GM19023 (cell line): ENCODE measurements at regions not wholly inside any gene's neighbourhood (a gene's known extent, or its start where the extent isn't known, plus 50 kb on each side); places are given as distances from the start of the nearest gene placed in this dataset.
A peak's percentile ranks its signal among the peaks of the same experiment; 100 is the strongest.

Source experiments
- ATAC-seq: cut with Tn5 transposase; IDR thresholded peaks from one replicate; pipeline ENCODE4 v1.9.1; 2021; ENCODE audit warnings: mild to moderate bottlenecking, moderate library complexity; ENCODE audit not compliant: unreplicated experiment

- ATAC-seq, result no peak
These were observed 334.8 kb upstream of the TMPO start for GRCh38 chr12:98180603-98181002.

- no peak for ATAC-seq
These were observed 332.6 kb upstream of the TMPO start for GRCh38 chr12:98182821-98183220.

- no peak for ATAC-seq
These were observed 329.8 kb upstream of the TMPO start for GRCh38 chr12:98185606-98186005.

- no peak for ATAC-seq
These were observed 326.7 kb upstream of the TMPO start for GRCh38 chr12:98188650-98189077.

GRCh38 chr12:98194591-98194990, 320.8 kb upstream of the TMPO start:
- no peak for ATAC-seq

GRCh38 chr12:98198261-98198982, 317.0 kb upstream of the TMPO start:
- ATAC-seq, result no peak

GRCh38 chr12:98208816-98209215, 306.6 kb upstream of the TMPO start:
- no peak for ATAC-seq

- no peak for ATAC-seq
These were observed 303.3 kb upstream of the TMPO start for GRCh38 chr12:98211909-98212695.

GRCh38 chr12:98213556-98213955, 301.8 kb upstream of the TMPO start:
- no peak for ATAC-seq

GRCh38 chr12:98217257-98217656, 298.1 kb upstream of the TMPO start:
- ATAC-seq, result no peak

GRCh38 chr12:98220636-98221035, 294.8 kb upstream of the TMPO start:
- no peak for ATAC-seq

- no peak for ATAC-seq
These were observed 294.1 kb upstream of the TMPO start for GRCh38 chr12:98221243-98221808.

- ATAC-seq, result no peak
These were observed 293.3 kb upstream of the TMPO start for GRCh38 chr12:98222135-98222534.

GRCh38 chr12:98224584-98225221, 290.7 kb upstream of the TMPO start:
- ATAC-seq, result peak; percentile 77

- no peak for ATAC-seq
These were observed 288.2 kb upstream of the TMPO start for GRCh38 chr12:98227162-98227561.

GRCh38 chr12:98228683-98229539, 286.5 kb upstream of the TMPO start:
- ATAC-seq, result no peak

- ATAC-seq, result no peak
These were observed 285.9 kb upstream of the TMPO start for GRCh38 chr12:98229540-98229924.

GRCh38 chr12:98232753-98233390, 282.5 kb upstream of the TMPO start:
- ATAC-seq, result no peak

- no peak for ATAC-seq
These were observed 280.1 kb upstream of the TMPO start for GRCh38 chr12:98235301-98235700.

- no peak for ATAC-seq
These were observed 276.8 kb upstream of the TMPO start for GRCh38 chr12:98238515-98239130.
